ENCODE measurements at regions not wholly inside any gene's neighbourhood (a gene's known extent, or its start where the extent isn't known, plus 50 kb on each side); places are given as distances from the start of the nearest gene placed in this dataset.
"Not testable (repeated sequence)": the region's sequence is repeated elsewhere in the genome, so short reads cannot be mapped to it uniquely, and the experiment has no call there.

GRCh38 chr3:13233487-13234485, 160.6 kb upstream of the IQSEC1 start:
- H3K27ac ChIP-seq = no peak overlapping the region
- H3K36me3 ChIP-seq = no peaks in the 10 kb centered on the region
- H3K4me3 ChIP-seq = no peak overlapping the region
- no peak for TF ChIP-seq CTCF (IDR thresholded peaks at IDR 0.05)
- TF ChIP-seq POLR2A (IDR thresholded peaks at IDR 0.05) = no peak
- no peak for TF ChIP-seq EP300 (IDR thresholded peaks at IDR 0.05)
- H3K9me3 ChIP-seq = no peaks in the 10 kb centered on the region
- peaks cover 0 to 10% of the 10 kb centered on the region in 2 donors for H3K27me3 ChIP-seq
- H3K4me1 ChIP-seq = peaks cover 0 to 14% (median 0%) of the 10 kb centered on the region in 4 donors
- 56 to 59% methylated on average over 17 to 18 of the region's 18 CpGs for WGBS, 2 donors
- DNase-seq (ENCODE audit: low spot score in 2 of 2) = no peak

GRCh38 chr3:13231781-13232666, 158.8 kb upstream of the IQSEC1 start:
- WGBS, 2 donors = 47 to 48% methylated on average over 22 of the region's 22 CpGs
- Histone ChIP-seq H3K4me3 (no peak overlapping the region), H3K27me3 (peaks cover 0 to 10% of the 10 kb centered on the region in 2 donors), H3K4me1 (peaks cover 0 to 14% (median 0%) of the 10 kb centered on the region in 4 donors), H3K36me3 (no peaks in the 10 kb centered on the region), H3K27ac (no peak overlapping the region), H3K9me3 (no peaks in the 10 kb centered on the region)
- DNase-seq (ENCODE audit: low spot score in 2 of 2) = no peak
- TF ChIP-seq CTCF (IDR thresholded peaks at IDR 0.05) (no peak), POLR2A (IDR thresholded peaks at IDR 0.05) (no peak), EP300 (IDR thresholded peaks at IDR 0.05) (no peak)

GRCh38 chr3:13229273-13229949, 156.2 kb upstream of the IQSEC1 start:
- no peak for DNase-seq (ENCODE audit: low spot score in 2 of 2)
- no peak for TF ChIP-seq POLR2A (IDR thresholded peaks at IDR 0.05)
- TF ChIP-seq EP300 (IDR thresholded peaks at IDR 0.05) = no peak
- no peak for TF ChIP-seq CTCF (IDR thresholded peaks at IDR 0.05)
- 53 to 55% methylated on average over 8 of the region's 8 CpGs for WGBS, 2 donors
- Histone ChIP-seq H3K36me3 (no peaks in the 10 kb centered on the region), H3K27me3 (no peaks in the 10 kb centered on the region), H3K4me1 (peaks cover 0 to 6% (median 0%) of the 10 kb centered on the region in 4 donors), H3K9me3 (no peaks in the 10 kb centered on the region), H3K27ac (no peak overlapping the region), H3K4me3 (no peak overlapping the region)

- Histone ChIP-seq H3K27ac (no peak overlapping the region), H3K9me3 (no peaks in the 10 kb centered on the region), H3K4me3 (no peak overlapping the region), H3K27me3 (no peaks in the 10 kb centered on the region), H3K36me3 (no peaks in the 10 kb centered on the region), H3K4me1 (no peaks in the 10 kb centered on the region)
- 90% methylated on average over 3 of the region's 3 CpGs for WGBS, 2 donors
- TF ChIP-seq POLR2A (IDR thresholded peaks at IDR 0.05) (no peak), CTCF (IDR thresholded peaks at IDR 0.05) (no peak), EP300 (IDR thresholded peaks at IDR 0.05) (no peak)
- DNase-seq (ENCODE audit: low spot score in 2 of 2) = no peak
Observed at GRCh38 chr3:13228584-13228983, 155.4 kb upstream of the IQSEC1 start.

- not testable (repeated sequence) for H3K9me3 ChIP-seq; H3K4me1 ChIP-seq; H3K36me3 ChIP-seq; DNase-seq (ENCODE audit: low spot score in 2 of 2); H3K27ac ChIP-seq; H3K4me3 ChIP-seq; H3K27me3 ChIP-seq
- 75 to 84% methylated on average over 12 of the region's 12 CpGs for WGBS, 2 donors
Observed at GRCh38 chr3:13228169-13228568, 154.9 kb upstream of the IQSEC1 start.
